ENCODE measurements at regions not wholly inside any gene's neighbourhood (a gene's known extent, or its start where the extent isn't known, plus 50 kb on each side); places are given as distances from the start of the nearest gene placed in this dataset.
A peak's percentile ranks its signal among the peaks of the same experiment; 100 is the strongest.

GRCh38 chr15:39473298-39473947, 107.5 kb upstream of the THBS1 start:
- Histone ChIP-seq H3K27ac (peak overlapping the region; percentile 24 to 51), H3K36me3 (no peaks in the 10 kb centered on the region), H3K4me3 (no peak overlapping the region), H3K9me3 (no peaks in the 10 kb centered on the region), H3K27me3 (replicated peaks; ENCODE audit: insufficient read depth) (no peaks in the 10 kb centered on the region), H3K4me1 (ENCODE audit: control insufficient read depth in 1 of 2, low read depth in 2 of 2) (peaks cover 0 to 9% of the 10 kb centered on the region in 2 donors)
- DNase-seq (ENCODE audit: low spot score) (no peak), ATAC-seq (ENCODE audit: insufficient number of reproducible peaks, low FRiP score, low read depth) (no peak)
- TF ChIP-seq CTCF (IDR thresholded peaks at IDR 0.05) = no peak

- no peak overlapping the region for H3K4me3 ChIP-seq
- peaks cover 0 to 9% of the 10 kb centered on the region in 2 donors for H3K4me1 ChIP-seq (ENCODE audit: control insufficient read depth in 1 of 2, low read depth in 2 of 2)
- H3K9me3 ChIP-seq = no peaks in the 10 kb centered on the region
- no peaks in the 10 kb centered on the region for H3K27me3 ChIP-seq (replicated peaks; ENCODE audit: insufficient read depth)
- TF ChIP-seq CTCF (IDR thresholded peaks at IDR 0.05) = no peak
- DNase-seq (ENCODE audit: low spot score) = no peak
- H3K36me3 ChIP-seq = no peaks in the 10 kb centered on the region
- no peak for ATAC-seq (ENCODE audit: insufficient number of reproducible peaks, low FRiP score, low read depth)
- no peak overlapping the region for H3K27ac ChIP-seq
Measured at GRCh38 chr15:39474657-39475056, 106.2 kb upstream of the THBS1 start.

GRCh38 chr15:39478996-39479395, 101.9 kb upstream of the THBS1 start:
- H3K27ac ChIP-seq = no peak overlapping the region
- no peak for ATAC-seq (ENCODE audit: insufficient number of reproducible peaks, low FRiP score, low read depth)

GRCh38 chr15:39479911-39480310, 101.0 kb upstream of the THBS1 start:
- H3K4me3 ChIP-seq = no peak overlapping the region
- TF ChIP-seq CTCF (IDR thresholded peaks at IDR 0.05) = no peak
- no peaks in the 10 kb centered on the region for H3K27me3 ChIP-seq (replicated peaks; ENCODE audit: insufficient read depth)
- no peak overlapping the region for H3K27ac ChIP-seq
- H3K36me3 ChIP-seq = no peaks in the 10 kb centered on the region
- no peaks in the 10 kb centered on the region for H3K9me3 ChIP-seq
- no peaks in the 10 kb centered on the region for H3K4me1 ChIP-seq (ENCODE audit: control insufficient read depth in 1 of 2, low read depth in 2 of 2)
- no peak for ATAC-seq (ENCODE audit: insufficient number of reproducible peaks, low FRiP score, low read depth)
- no peak for DNase-seq (ENCODE audit: low spot score)

More at GRCh38 chr15:39478996-39479395, 101.9 kb upstream of the THBS1 start:
- no peaks in the 10 kb centered on the region for H3K9me3 ChIP-seq
- no peaks in the 10 kb centered on the region for H3K36me3 ChIP-seq
- TF ChIP-seq CTCF (IDR thresholded peaks at IDR 0.05) = no peak
- DNase-seq (ENCODE audit: low spot score) = no peak
- H3K4me1 ChIP-seq (ENCODE audit: control insufficient read depth in 1 of 2, low read depth in 2 of 2) = no peaks in the 10 kb centered on the region
- no peak overlapping the region for H3K4me3 ChIP-seq
- H3K27me3 ChIP-seq (replicated peaks; ENCODE audit: insufficient read depth) = no peaks in the 10 kb centered on the region

GRCh38 chr15:39482459-39482858, 98.4 kb upstream of the THBS1 start:
- Histone ChIP-seq H3K36me3 (no peaks in the 10 kb centered on the region), H3K4me3 (no peak overlapping the region), H3K27ac (no peak overlapping the region), H3K27me3 (replicated peaks; ENCODE audit: insufficient read depth) (no peaks in the 10 kb centered on the region), H3K4me1 (ENCODE audit: control insufficient read depth in 1 of 2, low read depth in 2 of 2) (no peaks in the 10 kb centered on the region), H3K9me3 (no peaks in the 10 kb centered on the region)
- no peak for TF ChIP-seq CTCF (IDR thresholded peaks at IDR 0.05)
- ATAC-seq (ENCODE audit: insufficient number of reproducible peaks, low FRiP score, low read depth) (no peak), DNase-seq (ENCODE audit: low spot score) (no peak)

Data from thoracic aorta (tissue), 2 donors.